SK-N-SH (cell line): ENCODE measurements at regions not wholly inside any gene's neighbourhood (a gene's known extent, or its start where the extent isn't known, plus 50 kb on each side); places are given as distances from the start of the nearest gene placed in this dataset.
A peak's percentile ranks its signal among the peaks of the same experiment; 100 is the strongest.

Experiments used
- CTCF ChIA-PET: fragments of 300-600, 350-600 bp; formaldehyde crosslinking; extraction: SDS; loops from one replicate; lab custom pipeline; 2021; lab: Yijun Ruan, JAX
- POLR2A ChIA-PET: fragments of 350-600 bp; sonication (Branson Sonifier 250); formaldehyde crosslinking; extraction: SDS; loops from one replicate; lab custom pipeline; 2020; ENCODE audit warnings: antibody characterized with exemption, inconsistent platforms; lab: Yijun Ruan, JAX
- DNase-seq: peaks from one replicate; pipeline ENCODE4 v3.0.0; 2012
- H2AFZ ChIP-seq: fragments of 200-600 bp; sonication (generic); 2 replicates; pipeline ENCODE4 v1.8.1; 2016; ENCODE audit warnings: antibody characterized with exemption, mild to moderate bottlenecking, low read depth
- H3F3A ChIP-seq: fragments of 200-600 bp; sonication (generic); replicated peaks from 2 replicates; pipeline ENCODE3; 2016; ENCODE audit warnings: antibody characterized with exemption, mild to moderate bottlenecking; ENCODE audit not compliant: insufficient read depth
- H3K27ac ChIP-seq, 2 experiments: fragments of 200-500 bp in 1 of 2; fragments of 200-600 bp in 1 of 2; sonication (Bioruptor generic) in 1 of 2; sonication (generic), shearing (Covaris generic) in 1 of 2; 2 replicates each; pipeline versions ENCODE4 v1.5.1 to v1.6.1; 2014 to 2016; ENCODE audit warnings: low read depth in 2 of 2, inconsistent platforms in 1 of 2, low read length in 1 of 2, mild to moderate bottlenecking in 1 of 2, mixed read lengths in 1 of 2
- H3K27me3 ChIP-seq: fragments of 200-600 bp; sonication (generic), shearing (Covaris generic); 2 replicates; pipeline ENCODE4 v1.6.1; 2016; ENCODE audit warnings: mixed run types; ENCODE audit not compliant: insufficient read depth
- H3K36me3 ChIP-seq, 2 experiments: fragments of 200-500 bp in 1 of 2; fragments of 200-600 bp in 1 of 2; sonication (Bioruptor generic) in 1 of 2; sonication (generic) in 1 of 2; replicated peaks in 1 of 2; 2 replicates each; pipeline versions ENCODE3 to v1.5.1; 2014 to 2016; ENCODE audit warnings: low read length in 1 of 2, mild to moderate bottlenecking in 1 of 2; ENCODE audit not compliant: insufficient read depth in 2 of 2, control insufficient read depth in 1 of 2
- H3K4me1 ChIP-seq, 2 experiments: fragments of 200-500 bp in 1 of 2; fragments of 200-600 bp in 1 of 2; sonication (Bioruptor generic) in 1 of 2; sonication (generic), shearing (Covaris generic) in 1 of 2; 2 replicates each; pipeline versions ENCODE4 v1.5.1 to v1.6.1; 2014 to 2016; ENCODE audit warnings: low read depth in 1 of 2, low read length in 1 of 2, mixed run types in 1 of 2; ENCODE audit not compliant: insufficient read depth in 2 of 2, control insufficient read depth in 1 of 2
- H3K4me2 ChIP-seq: fragments of 200-600 bp; sonication (generic), shearing (Covaris generic); 2 replicates; pipeline ENCODE4 v1.6.1; 2017; ENCODE audit warnings: mixed run types
- H3K4me3 ChIP-seq, 2 experiments: fragments of 200-500 bp in 1 of 2; fragments of 200-600 bp in 1 of 2; sonication (Bioruptor generic) in 1 of 2; sonication (generic), shearing (Covaris generic) in 1 of 2; 2 replicates each; pipeline versions ENCODE4 v1.5.1 to v1.8.1; 2014 to 2016; ENCODE audit warnings: low read depth in 2 of 2, inconsistent platforms in 1 of 2, low read length in 1 of 2, mild to moderate bottlenecking in 1 of 2, mixed read lengths in 1 of 2, moderate library complexity in 1 of 2
- H3K79me2 ChIP-seq: fragments of 200-600 bp; sonication (generic); 2 replicates; pipeline ENCODE4 v1.8.1; 2017; ENCODE audit warnings: mild to moderate bottlenecking; ENCODE audit not compliant: insufficient read depth
- H3K9ac ChIP-seq: fragments of 200-600 bp; sonication (generic); 2 replicates; pipeline ENCODE4 v1.6.1; 2017; ENCODE audit warnings: mixed run types
- H3K9me2 ChIP-seq: fragments of 200-600 bp; sonication (generic); 2 replicates; pipeline ENCODE4 v1.6.1; 2017; ENCODE audit warnings: mixed run types
- H3K9me3 ChIP-seq: fragments of 200-600 bp; sonication (generic); 2 replicates; pipeline ENCODE4 v1.6.1; 2017; ENCODE audit warnings: mixed run types, mild to moderate bottlenecking, moderate library complexity
- H4K20me1 ChIP-seq: fragments of 200-600 bp; sonication (generic); 2 replicates; pipeline ENCODE4 v1.6.1; 2017; ENCODE audit warnings: mild to moderate bottlenecking, mixed run types; ENCODE audit not compliant: insufficient read depth
- CHD2 ChIP-seq: fragments of 150-350 bp; IDR thresholded peaks from 2 replicates; pipeline ENCODE4 v1.6.1; 2018; ENCODE audit warnings: low read length; ENCODE audit not compliant: partially characterized antibody
- CTCF ChIP-seq: fragments of 200-600 bp; sonication (generic); IDR thresholded peaks from 2 replicates; pipeline ENCODE4 v1.6.1; 2017; ENCODE audit warnings: antibody characterized with exemption, mild to moderate bottlenecking, moderate library complexity
- FOSL2 ChIP-seq: IDR thresholded peaks from 2 replicates; pipeline ENCODE4 v1.4.0; 2012; ENCODE audit warnings: low read depth, mild to moderate bottlenecking, moderate library complexity, borderline replicate concordance
- FOXJ3 ChIP-seq: sonication (generic); formaldehyde crosslinking; IDR thresholded peaks from 2 replicates; pipeline ENCODE4 v1.5.1; 2020; ENCODE audit warnings: mild to moderate bottlenecking, missing genetic modification reagents
- GATA2 ChIP-seq: sonication (generic); formaldehyde crosslinking; IDR thresholded peaks from 2 replicates; pipeline ENCODE4 v1.5.0; 2020; ENCODE audit warnings: mild to moderate bottlenecking, missing genetic modification reagents
- NFIC ChIP-seq: IDR thresholded peaks from 2 replicates; pipeline ENCODE4 v1.4.0; 2012; ENCODE audit warnings: borderline replicate concordance
- RCOR1 ChIP-seq: fragments of 150-350 bp; IDR thresholded peaks from 2 replicates; pipeline ENCODE4 v1.6.1; 2017; ENCODE audit warnings: antibody characterized with exemption, low read length
- RFX5 ChIP-seq: IDR thresholded peaks from 2 replicates; pipeline ENCODE4 v1.6.1; 2012; ENCODE audit warnings: mild to moderate bottlenecking, improper control_type of control experiment, low read length
- SIN3A ChIP-seq: IDR thresholded peaks from 2 replicates; pipeline ENCODE4 v1.6.1; 2012; ENCODE audit warnings: low read depth, mild to moderate bottlenecking, low read length, moderate library complexity, borderline replicate concordance
- TAF1 ChIP-seq: IDR thresholded peaks from 2 replicates; pipeline ENCODE4 v1.6.1; 2012; ENCODE audit warnings: low read depth, mild to moderate bottlenecking, low read length, moderate library complexity, borderline replicate concordance
- USF1 ChIP-seq: IDR thresholded peaks from 2 replicates; pipeline ENCODE4 v1.4.0; 2012; ENCODE audit warnings: low read depth, borderline replicate concordance
- USF2 ChIP-seq: fragments of 150-350 bp; IDR thresholded peaks from 2 replicates; pipeline ENCODE4 v1.6.1; 2017; ENCODE audit warnings: antibody characterized with exemption, low read length, low read depth, borderline replicate concordance
- whole genome bisulfite sequencing: methylation state at CpG from one replicate; pipeline ENCODE4 v1.1.6; 2017; ENCODE audit warnings: low lambda C conversion rate; 5-methylcytosine and 5-hydroxymethylcytosine counted together

- H3K9ac ChIP-seq = peak overlapping the region; percentile 29; the same call in 1 of the 2 replicates
- H3K27me3 ChIP-seq = no peaks in the 10 kb centered on the region
- CTCF ChIA-PET = no interaction called here
- H3K4me3 ChIP-seq = no peak overlapping the region
- no peak for TF ChIP-seq SIN3A
- TF ChIP-seq FOSL2 = 0 out of 2 replicates have a peak, but pooled peaks have one; percentile 9
- no peak for TF ChIP-seq USF1
- TF ChIP-seq, all 33 proteins: peak for 1
- no peak for DNase-seq
- WGBS = 96% methylated on average over 2 of the region's 2 CpGs
- POLR2A ChIA-PET = no interaction called here
- peaks cover 14 to 36% of the 10 kb centered on the region in 2 experiments for H3K4me1 ChIP-seq
- H3K79me2 ChIP-seq = no peaks in the 10 kb centered on the region
- no peak overlapping the region for H3K4me2 ChIP-seq
- no peaks in the 10 kb centered on the region for H4K20me1 ChIP-seq
- H3F3A ChIP-seq = peaks cover 17% of the 10 kb centered on the region
- H3K9me3 ChIP-seq = no peaks in the 10 kb centered on the region
- no peaks in the 10 kb centered on the region for H3K36me3 ChIP-seq
- H2AFZ ChIP-seq = no peak overlapping the region
- no peaks in the 10 kb centered on the region for H3K9me2 ChIP-seq
- peak overlapping the region in 1 of 2 experiments; percentile 77; a peak in 2 of 4 replicates for H3K27ac ChIP-seq
These were observed 273.4 kb upstream of the SIX2 start for GRCh38 chr2:45282646-45283045.

- Histone ChIP-seq H3K4me1 (peaks cover 14 to 47% of the 10 kb centered on the region in 2 experiments), H3K36me3 (no peaks in the 10 kb centered on the region), H3K27me3 (no peaks in the 10 kb centered on the region), H3F3A (peaks cover 17% of the 10 kb centered on the region), H3K9ac (no peak overlapping the region), H3K4me3 (no peak overlapping the region), H3K9me3 (no peaks in the 10 kb centered on the region), H2AFZ (no peak overlapping the region), H3K27ac (no peak overlapping the region), H3K79me2 (no peaks in the 10 kb centered on the region), H3K9me2 (no peaks in the 10 kb centered on the region), H4K20me1 (no peaks in the 10 kb centered on the region), H3K4me2 (no peak overlapping the region)
- 89% methylated on average over 7 of the region's 7 CpGs for WGBS
- no peak for TF ChIP-seq TAF1
- TF ChIP-seq CHD2 = no peak
- TF ChIP-seq RFX5 = no peak
- no peak for TF ChIP-seq CTCF
- no peak for TF ChIP-seq NFIC
- TF ChIP-seq GATA2 (CRISPR knock-in tag) = no peak
- TF ChIP-seq FOXJ3 (CRISPR knock-in tag) = no peak
- TF ChIP-seq RCOR1 = no peak
- no peak for TF ChIP-seq FOSL2
- TF ChIP-seq USF2 = no peak
- POLR2A ChIA-PET = no interaction called here
- CTCF ChIA-PET = no interaction called here
- no peak for DNase-seq
These were observed 272.1 kb upstream of the SIX2 start for GRCh38 chr2:45281311-45281710.
